GM21423 (cell line): ENCODE measurements at regions not wholly inside any gene's neighbourhood (a gene's known extent, or its start where the extent isn't known, plus 50 kb on each side); places are given as distances from the start of the nearest gene placed in this dataset.
"Not testable (repeated sequence)": the region's sequence is repeated elsewhere in the genome, so short reads cannot be mapped to it uniquely, and the experiment has no call there.

Experiments used
- ATAC-seq: cut with Tn5 transposase; IDR thresholded peaks from one replicate; pipeline ENCODE4 v1.9.1; 2021; ENCODE audit warnings: mild to moderate bottlenecking, moderate library complexity; ENCODE audit not compliant: unreplicated experiment

DNA sequence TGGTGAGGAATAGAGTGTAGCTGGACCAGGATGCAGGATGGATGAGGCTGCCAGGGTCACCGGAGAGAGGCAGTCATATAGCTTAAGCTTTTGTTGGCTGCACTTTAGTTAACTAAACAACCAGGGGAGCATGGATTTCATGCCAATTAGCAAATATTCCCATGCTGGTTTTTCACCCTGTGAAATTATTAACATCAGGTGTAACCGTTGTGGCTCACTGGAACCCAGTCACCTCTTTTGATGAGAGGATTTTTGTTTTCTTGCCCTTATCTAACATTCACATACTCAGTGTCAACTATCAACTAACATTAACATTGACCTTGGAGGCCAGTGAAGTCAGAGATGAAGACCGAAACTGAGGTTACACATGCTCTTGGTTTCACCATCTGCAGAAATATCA, 97.2 kb upstream of the BASP1 start:
- ATAC-seq, result no peak

GRCh38 chr5:17121776-17122175, 95.7 kb upstream of the BASP1 start:
- ATAC-seq, result no peak

DNA sequence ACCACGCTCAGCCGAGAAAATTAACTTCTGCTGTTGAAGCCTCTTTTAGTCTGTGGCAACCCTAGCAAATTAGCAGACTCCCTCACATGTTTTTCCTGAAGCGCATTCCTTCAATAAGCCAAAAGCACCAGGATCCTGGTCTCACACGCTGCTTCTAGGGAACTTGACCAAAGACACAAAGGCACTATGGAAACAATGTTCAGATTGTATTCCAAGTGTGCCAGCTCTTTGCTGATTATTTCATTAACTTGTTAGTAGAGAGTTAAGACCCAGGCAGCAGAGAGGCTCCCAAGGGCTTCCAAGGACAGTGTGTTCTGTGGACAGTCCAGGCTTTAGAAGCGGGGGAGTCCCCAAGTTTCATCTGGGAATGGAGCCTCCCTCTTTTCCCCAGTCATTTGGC, 94.4 kb upstream of the BASP1 start:
- ATAC-seq, result no peak

DNA sequence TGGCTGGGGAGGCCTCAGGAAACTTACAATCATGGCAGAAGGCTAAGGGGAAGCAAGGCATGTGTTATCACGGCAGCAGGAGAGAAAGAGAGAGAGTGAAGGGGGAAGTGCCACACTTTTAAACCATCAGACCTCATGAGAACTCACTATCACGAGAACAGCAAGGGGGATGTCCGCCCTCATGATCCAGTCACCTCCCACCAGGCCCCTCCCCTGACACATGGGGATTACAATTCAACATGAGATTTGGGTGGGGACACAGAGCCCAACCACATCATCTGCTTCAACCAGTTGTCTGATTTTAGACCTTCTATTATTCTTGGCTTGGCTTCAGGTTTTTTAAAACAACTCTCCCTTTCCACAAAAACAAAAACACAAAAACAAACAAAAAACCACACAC, 93.7 kb upstream of the BASP1 start:
- not testable (repeated sequence) for ATAC-seq

DNA sequence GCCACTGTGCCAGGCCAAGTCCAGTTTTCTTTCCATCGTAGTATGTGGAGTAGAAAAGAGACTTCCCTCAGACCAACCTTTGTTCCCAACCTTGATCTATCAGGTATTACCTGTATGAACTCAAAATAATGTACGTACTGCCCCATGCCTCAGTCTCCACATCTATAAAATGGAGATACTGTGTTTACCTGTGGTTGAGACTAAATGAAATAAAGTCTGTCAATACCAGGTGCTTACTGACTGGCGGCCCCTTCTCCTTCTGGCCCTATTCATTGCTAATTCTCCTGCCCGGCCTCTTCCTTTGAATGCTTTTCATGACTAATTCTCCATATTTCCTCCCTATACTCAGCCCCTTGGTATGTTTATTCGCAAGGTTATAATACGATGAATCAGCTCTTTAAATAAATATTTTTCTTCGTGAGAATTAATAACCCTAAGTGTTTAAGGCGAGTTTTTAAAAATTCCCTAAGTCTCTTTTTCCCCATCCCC, 89.6 kb upstream of the BASP1 start:
- no peak for ATAC-seq

DNA sequence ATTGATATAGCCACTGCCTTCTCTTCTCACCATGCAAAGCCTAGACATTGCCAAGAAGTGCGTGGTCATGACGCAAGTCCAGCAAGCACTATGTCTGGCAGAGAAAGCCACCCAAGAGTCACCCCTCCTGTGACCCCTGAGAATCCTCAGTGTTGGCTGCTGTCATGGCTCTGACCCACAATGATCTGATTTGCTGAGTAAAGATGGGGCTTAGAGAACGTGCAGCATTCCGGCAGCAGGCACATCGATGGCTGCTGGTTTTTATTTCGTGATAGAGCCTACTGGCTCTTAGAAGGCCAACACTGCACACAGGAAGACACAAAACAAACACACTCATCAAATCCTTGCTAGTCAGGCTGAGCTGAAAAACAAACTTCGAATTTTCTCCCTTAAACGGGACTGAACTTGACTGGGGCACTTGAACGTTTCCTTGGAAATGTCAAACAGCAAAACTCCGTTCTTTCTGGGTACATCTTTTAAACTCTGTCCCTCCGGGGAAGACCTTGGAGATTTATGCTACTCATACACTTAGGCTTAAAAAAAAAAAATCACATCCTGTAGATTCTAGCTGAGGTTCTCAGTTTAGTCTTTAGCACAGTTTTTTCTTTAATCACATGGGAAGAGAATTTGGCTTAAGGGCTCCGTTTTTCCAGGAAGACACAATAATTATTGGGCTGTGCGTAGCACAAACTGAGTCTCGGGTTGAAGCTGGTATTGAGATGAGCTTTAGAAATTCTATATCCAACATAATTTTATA, 88.2 kb upstream of the BASP1 start:
- ATAC-seq, result no peak

GRCh38 chr5:17130302-17130701, 87.1 kb upstream of the BASP1 start:
- ATAC-seq, result not testable (repeated sequence)

DNA sequence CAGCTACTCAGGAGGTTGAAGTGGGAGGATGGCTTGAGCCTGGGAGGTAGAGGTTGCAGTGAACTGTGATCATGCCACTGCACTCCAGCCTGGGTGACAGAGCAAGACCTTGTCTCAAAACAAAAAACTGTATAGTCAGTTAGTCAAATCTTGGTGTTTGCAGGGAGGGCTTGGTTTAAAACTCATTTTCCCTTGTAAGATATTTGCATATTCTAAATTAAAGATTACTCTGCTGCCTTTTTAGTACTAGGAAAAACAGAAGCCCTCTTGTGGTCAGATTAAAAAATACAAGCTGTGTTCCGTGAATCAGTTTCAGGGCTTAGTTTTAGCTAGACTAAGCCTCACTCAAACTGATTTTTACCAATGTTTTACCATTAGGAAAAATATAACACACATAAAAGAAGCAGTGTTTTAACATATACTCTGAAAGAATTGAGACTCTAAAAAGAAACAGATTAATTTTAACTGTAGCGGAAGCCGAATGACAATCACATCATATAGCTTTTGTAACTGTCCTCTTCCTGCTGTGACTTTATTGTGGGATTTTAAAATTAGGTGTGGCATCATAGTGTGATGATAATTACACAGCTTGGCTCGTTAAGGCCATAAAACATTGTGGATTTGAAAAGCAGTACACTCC, 84.9 kb upstream of the BASP1 start:
- ATAC-seq, result peak; percentile 74

DNA sequence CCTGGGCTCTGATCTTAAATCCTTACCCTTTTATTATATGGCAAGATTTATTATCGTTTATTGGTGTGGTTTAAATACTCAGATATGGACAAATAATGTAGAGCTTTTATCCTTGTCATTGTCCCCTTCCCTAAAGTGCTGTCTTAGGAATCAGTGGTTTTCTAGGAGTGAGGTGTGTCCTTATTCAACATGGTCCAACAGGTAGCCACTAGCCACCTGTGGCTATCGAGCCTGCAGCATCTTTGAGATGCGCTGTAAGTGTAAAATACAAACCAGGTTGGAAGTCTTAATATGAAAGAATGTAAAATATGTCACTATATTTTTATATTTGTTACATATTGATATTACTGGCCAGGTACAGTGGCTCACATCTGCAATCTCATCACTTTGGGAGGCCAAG, 82.4 kb upstream of the BASP1 start:
- no peak for ATAC-seq

DNA sequence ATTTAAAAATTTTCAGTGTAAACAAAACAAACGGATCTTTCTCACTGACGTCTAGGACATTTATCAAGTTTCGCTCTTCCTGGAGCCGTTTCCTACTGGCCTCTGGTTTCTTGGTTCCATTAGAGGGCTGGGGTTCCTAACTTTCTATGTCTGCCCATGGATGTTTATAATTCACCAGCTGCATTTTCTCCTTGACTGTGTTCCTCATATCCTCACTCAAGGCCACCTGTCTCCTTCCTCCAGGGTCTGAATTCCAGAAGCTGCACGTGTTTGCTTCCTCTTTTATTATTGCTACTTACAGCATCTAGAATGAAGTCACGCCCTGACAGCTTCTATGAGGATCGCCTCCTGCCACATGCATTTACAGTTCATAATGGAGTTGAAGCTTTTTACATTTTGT, 74.1 kb upstream of the BASP1 start:
- no peak for ATAC-seq

GRCh38 chr5:17146280-17146841, 71.1 kb upstream of the BASP1 start:
- no peak for ATAC-seq

GRCh38 chr5:17147170-17147569, 70.3 kb upstream of the BASP1 start:
- ATAC-seq, result no peak

- ATAC-seq, result no peak
Observed at GRCh38 chr5:17147617-17148016, 69.8 kb upstream of the BASP1 start.

DNA sequence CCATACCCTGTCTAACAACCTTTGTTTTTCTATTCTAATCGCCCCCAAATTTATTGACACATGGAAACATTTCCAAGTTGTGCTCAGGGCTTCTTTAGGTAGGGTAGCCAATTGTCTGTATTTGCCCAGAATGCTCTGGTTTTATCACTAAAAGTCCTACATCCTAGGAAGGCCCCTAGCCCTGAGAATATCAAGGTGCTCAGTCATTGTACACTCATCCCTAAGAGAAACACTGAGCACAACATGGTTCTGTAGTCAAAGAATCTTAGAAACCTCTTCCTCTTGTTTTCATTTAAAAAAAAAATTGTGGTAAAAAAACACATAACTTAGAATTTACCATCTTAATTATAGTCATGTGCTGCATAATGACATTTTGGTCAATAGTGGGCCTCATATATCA, 69.0 kb upstream of the BASP1 start:
- no peak for ATAC-seq

DNA sequence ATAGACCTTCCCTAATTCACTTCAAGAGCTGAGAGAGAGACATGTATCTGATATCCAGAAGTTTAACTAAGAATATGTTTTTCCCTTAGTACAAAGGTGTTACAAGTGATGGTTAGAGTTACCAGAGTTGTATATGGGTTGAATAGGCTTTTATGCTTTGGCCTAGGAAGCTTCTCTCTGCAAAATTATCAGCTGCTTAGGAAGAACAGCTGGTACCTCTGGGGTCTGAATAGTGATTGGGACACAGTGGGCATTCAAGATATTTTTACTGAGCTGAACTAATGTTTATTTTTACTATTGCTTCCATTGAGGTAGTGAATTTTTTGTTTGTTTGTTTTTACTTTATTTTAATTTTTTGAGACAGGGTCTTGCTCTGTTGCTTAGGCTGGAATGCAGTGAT, 67.6 kb upstream of the BASP1 start:
- ATAC-seq, result no peak

- ATAC-seq, result no peak
Observed at GRCh38 chr5:17150531-17150930, 66.9 kb upstream of the BASP1 start.

DNA sequence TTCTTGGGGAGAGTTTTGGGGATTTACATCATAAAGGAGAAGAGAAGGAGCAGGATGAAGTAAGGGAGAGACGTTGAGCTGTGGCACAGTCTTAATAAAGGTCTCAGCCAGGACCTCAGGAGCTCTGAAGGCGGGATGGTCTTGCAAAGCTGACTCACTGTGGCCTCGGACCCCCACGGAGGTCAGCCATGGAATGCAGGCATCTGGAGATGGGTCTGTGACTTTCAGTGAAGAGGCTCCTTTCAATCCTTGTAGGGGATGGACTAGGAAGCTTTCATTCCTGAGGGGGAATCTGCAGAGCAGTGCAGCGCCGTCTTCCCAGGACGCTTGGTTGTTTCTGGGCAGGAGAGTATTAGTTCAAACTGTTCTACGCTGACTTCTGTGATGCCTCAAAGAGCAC, 65.7 kb upstream of the BASP1 start:
- ATAC-seq, result no peak

DNA sequence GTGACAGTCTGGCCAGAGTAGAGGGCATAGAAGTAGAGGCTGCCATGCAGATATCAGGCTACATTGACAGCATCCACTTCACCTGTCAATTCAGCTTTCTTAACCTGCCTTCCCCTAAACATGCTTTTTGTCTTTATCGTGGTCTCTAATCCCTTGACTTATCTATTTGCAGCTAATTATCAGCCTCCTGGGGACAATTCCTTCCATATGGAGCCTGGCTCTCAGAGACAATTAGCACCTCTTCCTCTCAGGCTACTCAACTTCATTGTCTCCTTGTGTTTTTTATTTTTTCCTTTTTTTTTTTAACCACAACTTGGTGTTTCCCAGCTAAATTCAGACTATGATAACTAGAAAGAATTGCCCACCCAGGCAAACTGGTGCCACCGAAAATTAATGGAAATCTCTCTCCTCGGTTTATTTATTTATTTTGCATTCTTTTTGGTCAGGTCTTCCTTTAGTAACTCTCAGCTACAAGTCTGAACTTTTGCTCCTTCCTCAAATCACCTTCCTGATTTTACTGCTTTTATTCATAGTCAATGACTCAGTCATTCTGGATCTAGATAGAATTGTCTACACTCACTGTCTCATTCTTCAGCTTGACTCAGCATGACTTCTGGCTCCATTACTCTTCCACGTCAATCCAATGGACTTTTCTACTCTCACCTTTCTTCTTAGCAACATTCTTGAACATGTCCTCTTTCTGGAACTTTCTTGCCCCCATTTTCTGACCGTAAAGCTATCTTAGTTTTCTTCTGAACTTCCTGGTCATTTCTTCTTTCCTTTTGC, 63.0 kb upstream of the BASP1 start:
- no peak for ATAC-seq

DNA sequence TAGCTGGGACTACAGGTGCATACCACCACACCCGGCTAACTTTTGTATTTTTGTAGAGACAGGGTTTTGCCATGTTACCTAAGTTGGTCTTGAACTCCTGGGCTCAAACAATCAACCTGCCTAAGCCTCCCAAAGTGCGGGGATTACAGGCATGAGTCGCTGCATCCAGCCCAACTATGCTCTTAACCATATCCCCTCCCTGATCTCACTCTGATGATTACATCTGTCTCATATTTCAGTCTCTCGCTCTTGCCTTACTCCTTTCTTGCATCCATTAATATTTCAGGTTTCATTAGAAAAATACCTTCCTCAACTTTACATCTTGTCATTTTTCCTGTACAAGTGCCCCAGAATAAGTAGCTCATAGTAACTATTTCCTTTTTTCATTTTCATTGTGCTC, 61.0 kb upstream of the BASP1 start:
- ATAC-seq, result no peak

- no peak for ATAC-seq
Observed at GRCh38 chr5:17157294-17157693, 60.1 kb upstream of the BASP1 start.

- ATAC-seq, result no peak
Observed at GRCh38 chr5:17157916-17158529, 59.4 kb upstream of the BASP1 start.
